GM10266 (cell line): ENCODE measurements at regions not wholly inside any gene's neighbourhood (a gene's known extent, or its start where the extent isn't known, plus 50 kb on each side); places are given as distances from the start of the nearest gene placed in this dataset.

Source experiments
- DNase-seq: peaks from one replicate; pipeline ENCODE4 v3.0.0; 2012; ENCODE audit errors: extremely low spot score
- CTCF ChIP-seq: IDR thresholded peaks from 2 replicates; pipeline ENCODE4 v1.5.1; 2012; ENCODE audit warnings: mild to moderate bottlenecking, low read depth; ENCODE audit not compliant: control insufficient read depth, insufficient read depth; ENCODE audit errors: missing control alignments

- TF ChIP-seq CTCF, result no peak
- no peak for DNase-seq
These were observed 168.5 kb upstream of the BMP4 start for GRCh38 chr14:54125109-54125508.

- no peak for DNase-seq
These were observed 170.3 kb upstream of the BMP4 start for GRCh38 chr14:54126947-54127346.

GRCh38 chr14:54127526-54127925 lies 170.9 kb upstream of the BMP4 start:
- no peak for TF ChIP-seq CTCF
- no peak for DNase-seq

More at GRCh38 chr14:54126947-54127346, 170.3 kb upstream of the BMP4 start:
- no peak for TF ChIP-seq CTCF

DNA sequence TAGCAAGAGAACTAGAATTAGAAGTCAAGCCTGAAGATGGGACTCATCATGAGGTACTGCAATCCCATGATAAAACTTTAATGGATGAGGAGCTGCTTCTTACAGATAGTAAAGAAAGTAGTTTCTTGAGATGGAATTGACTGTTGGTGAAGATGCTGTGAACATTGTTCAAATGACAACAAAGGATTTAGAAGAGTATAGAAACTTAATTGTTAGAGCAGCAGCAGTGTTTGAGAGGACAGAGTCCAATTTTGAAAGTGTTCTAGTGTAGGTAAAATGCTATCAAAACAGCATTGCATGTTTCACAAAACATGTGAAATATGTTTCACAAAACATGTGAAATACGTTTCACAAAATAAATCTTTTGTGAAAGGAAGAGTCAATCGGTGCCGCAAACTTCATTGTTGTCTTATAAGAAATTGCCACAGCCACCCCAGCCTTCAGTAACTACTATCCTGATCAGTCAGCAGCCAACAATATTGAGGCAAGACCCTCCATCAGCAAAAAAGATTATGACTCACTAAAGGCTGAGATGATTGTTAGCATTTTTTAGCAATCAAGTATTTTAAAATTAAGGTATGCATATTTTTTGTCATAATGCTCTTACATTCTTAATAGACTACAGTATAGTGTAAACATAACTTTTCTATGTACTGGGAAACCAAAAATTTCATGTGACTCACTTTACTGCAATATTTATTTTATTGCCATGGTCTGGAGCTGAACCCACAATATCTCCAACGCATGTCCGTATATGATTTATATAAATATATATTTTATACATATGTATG lies 173.4 kb upstream of the BMP4 start:
- TF ChIP-seq CTCF, result no peak
- no peak for DNase-seq

DNA sequence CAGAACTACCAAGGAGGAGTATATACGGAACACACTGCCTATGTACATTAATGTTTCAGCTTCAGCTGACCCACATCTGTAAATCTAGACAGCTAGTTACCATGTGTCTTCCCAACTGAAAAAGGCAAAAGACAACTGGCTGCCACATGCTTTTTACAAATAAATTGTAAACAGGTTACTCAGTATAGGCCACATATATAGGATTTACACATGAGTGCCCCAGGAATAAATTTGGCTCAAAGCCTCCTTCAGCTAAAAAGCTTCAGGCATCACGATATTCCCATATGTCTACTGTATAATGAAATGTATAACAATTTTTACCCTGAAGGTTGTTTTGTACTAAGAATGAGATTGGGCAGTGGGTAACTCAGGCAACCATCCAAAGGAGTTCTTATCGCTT lies 175.9 kb upstream of the BMP4 start:
- TF ChIP-seq CTCF, result no peak
- no peak for DNase-seq

DNA sequence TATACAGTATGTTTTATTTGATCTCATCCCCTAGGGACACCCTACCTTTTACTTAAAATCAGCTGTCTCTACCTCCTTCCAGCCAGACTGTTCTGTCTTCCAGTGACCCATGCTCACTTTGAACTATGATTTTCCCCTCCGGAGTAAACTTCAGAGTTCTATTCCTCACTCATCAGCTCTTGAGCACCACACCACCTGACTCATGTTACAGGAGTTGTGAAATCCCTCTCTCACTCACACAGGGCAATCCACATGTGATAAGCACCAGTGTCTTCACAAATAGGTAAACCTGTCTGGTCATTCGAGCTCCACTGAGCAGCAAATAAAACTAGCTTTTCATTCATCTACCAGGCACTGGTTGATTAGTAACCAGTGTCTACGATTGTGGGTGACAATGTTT lies 177.3 kb upstream of the BMP4 start:
- DNase-seq, result no peak
- TF ChIP-seq CTCF, result no peak

- no peak for TF ChIP-seq CTCF
- DNase-seq, result no peak
These were observed 179.2 kb upstream of the BMP4 start for GRCh38 chr14:54135804-54136280.
